Liver (tissue), 1 donor: ENCODE measurements at regions not wholly inside any gene's neighbourhood (a gene's known extent, or its start where the extent isn't known, plus 50 kb on each side); places are given as distances from the start of the nearest gene placed in this dataset. TPM values are rescaled to one million over a fixed set of nuclear protein-coding genes. Genes with fewer than 3 reads are reported as not detected.

Experiments
- small RNA-seq: library from RNA; depleted of rRNA; stranded (forward); fragments of <200 nt; gene quantifications from one replicate; pipeline ENCODE3, GENCODE V24; 2014

Small RNA genes lying in the stretch of these regions (small RNA-seq; reads per million reads assigned to genes)
- gene AC069439.1: not detected
- not detected for gene AC072046.1
- gene AC072046.2: not detected
- gene MTND4LP10: not detected
- not detected for gene RN7SKP298
